ENCODE measurements at regions not wholly inside any gene's neighbourhood (a gene's known extent, or its start where the extent isn't known, plus 50 kb on each side); places are given as distances from the start of the nearest gene placed in this dataset.

GRCh38 chr7:101743995-101744360 lies 73.4 kb upstream of the CUX1 start:
- no peak for TF ChIP-seq CTCF (IDR thresholded peaks at IDR 0.05; ENCODE audit: low read depth, low read length, poor library complexity, severe bottlenecking)
- no peak for TF ChIP-seq EZH2phosphoT487 (IDR thresholded peaks at IDR 0.05; ENCODE audit: borderline replicate concordance, low read length)
